ENCODE measurements at regions not wholly inside any gene's neighbourhood (a gene's known extent, or its start where the extent isn't known, plus 50 kb on each side); places are given as distances from the start of the nearest gene placed in this dataset.

GRCh38 chr10:69750725-69751124, 51.0 kb upstream of the COL13A1 start:
- H3T11ph ChIP-seq (ENCODE audit: low read length), result no peak overlapping the region
- H3K23ac ChIP-seq (ENCODE audit: insufficient read length, low read depth, low read length), result no peak overlapping the region
- WGBS (ENCODE audit: extremely low coverage, insufficient read length, low lambda C conversion rate), result no CpG with 5 or more reads among the region's 4 CpGs
- no peak overlapping the region for H3K56ac ChIP-seq (ENCODE audit: insufficient read length, low read depth, low read length)
- no peak overlapping the region for H2BK12ac ChIP-seq (ENCODE audit: insufficient read length, low read depth, low read length)
- Mint-ChIP-seq H3K9me3 (no peaks in the 10 kb centered on the region), H3K36me3 (ENCODE audit: insufficient read depth in 1 of 3, low read depth in 3 of 3) (no peaks in the 10 kb centered on the region), H3K27ac (no peak overlapping the region), H3K4me1 (peaks cover 6 to 20% of the 10 kb centered on the region in 2 experiments), H3K27me3 (ENCODE audit: low read depth) (peaks cover 25% of the 10 kb centered on the region), H3K4me3 (no peak overlapping the region)
- H2BK15ac ChIP-seq (ENCODE audit: low read depth, low read length), result no peak overlapping the region
- no peaks in the 10 kb centered on the region for H4K20me1 ChIP-seq (ENCODE audit: control insufficient read depth, insufficient read depth, insufficient read length)
- no peak overlapping the region for H2AFZ ChIP-seq (ENCODE audit: low read length)
- no peak overlapping the region for H2BK20ac ChIP-seq (ENCODE audit: low read depth, low read length, poor library complexity, severe bottlenecking)
- no peak overlapping the region for H3K18ac ChIP-seq (ENCODE audit: insufficient read length, low read depth, low read length)
- DNase-seq, result no peak
- no peak overlapping the region for H2AK5ac ChIP-seq (ENCODE audit: insufficient read length, low read length)
- H3K4me2 ChIP-seq (ENCODE audit: insufficient read depth, insufficient read length, low read length), result no peak overlapping the region
- H3K79me1 ChIP-seq (ENCODE audit: insufficient read depth, low read depth, low read length, poor library complexity, severe bottlenecking), result no peaks in the 10 kb centered on the region
- TF ChIP-seq CTCF (conservative IDR thresholded peaks at IDR 0.05), result no peak
- no peak overlapping the region for H3K4ac ChIP-seq (ENCODE audit: low read depth, low read length)
- no peaks in the 10 kb centered on the region; the same call in 1 of the 2 replicates for H3K27me3 ChIP-seq (ENCODE audit: insufficient read depth, low read length)
- no peaks in the 10 kb centered on the region for H3K79me2 ChIP-seq (ENCODE audit: insufficient read depth, low read length)
- H3K9ac ChIP-seq (ENCODE audit: extremely low read depth, insufficient read length, low read length), result no peak overlapping the region
- H4K91ac ChIP-seq (ENCODE audit: insufficient read length, low read depth, low read length), result no peak overlapping the region
- H3K27ac ChIP-seq (ENCODE audit: insufficient read length, low read depth, low read length), result no peak overlapping the region
- H3K4me1 ChIP-seq (ENCODE audit: insufficient read depth, low read length), result peaks cover 3% of the 10 kb centered on the region; the same call in 1 of the 2 replicates
- no peaks in the 10 kb centered on the region for H3K23me2 ChIP-seq (ENCODE audit: insufficient read length, low read depth, low read length, poor library complexity, severe bottlenecking)
- no peak overlapping the region for H4K5ac ChIP-seq (ENCODE audit: insufficient read length, low read depth, low read length)
- H2BK120ac ChIP-seq (ENCODE audit: low read depth, low read length, poor library complexity, severe bottlenecking), result no peak overlapping the region
- no peak overlapping the region for H2BK5ac ChIP-seq (ENCODE audit: insufficient read length, low read length)
- H3K9me3 ChIP-seq (ENCODE audit: control insufficient read depth, low read depth, low read length), result no peaks in the 10 kb centered on the region
- H4K8ac ChIP-seq (replicated peaks; ENCODE audit: insufficient read length, low read depth, low read length), result no peak overlapping the region
- no peak overlapping the region for H3K14ac ChIP-seq (ENCODE audit: insufficient read depth, low read length)

Measured in H9 (cell line).